ENCODE measurements at regions not wholly inside any gene's neighbourhood (a gene's known extent, or its start where the extent isn't known, plus 50 kb on each side); places are given as distances from the start of the nearest gene placed in this dataset.

GRCh38 chr12:127271776-127272175 lies 995.2 kb upstream of the TMEM132C start:
- Histone ChIP-seq H3K27ac (no peak overlapping the region), H2AFZ (no peak overlapping the region), H4K20me1 (ENCODE audit: insufficient read depth) (no peaks in the 10 kb centered on the region), H3K4me2 (no peak overlapping the region), H3K27me3 (ENCODE audit: insufficient read depth, low read depth) (peaks cover 8% of the 10 kb centered on the region; the same call in 1 of the 2 replicates), H3K36me3 (ENCODE audit: low read depth) (no peaks in the 10 kb centered on the region), H3F3A (ENCODE audit: insufficient read depth, low read depth) (no peaks in the 10 kb centered on the region), H3K79me2 (ENCODE audit: low read depth) (no peaks in the 10 kb centered on the region), H3K4me1 (replicated peaks; ENCODE audit: insufficient read depth) (no peaks in the 10 kb centered on the region), H3K4me3 (no peak overlapping the region), H3K9me3 (ENCODE audit: insufficient read depth, low read depth) (no peaks in the 10 kb centered on the region), H3K9me2 (ENCODE audit: insufficient read depth) (no peaks in the 10 kb centered on the region)
- POLR2A ChIA-PET (ENCODE audit: unreplicated experiment) = no interaction called here
- BruUV-seq (replicated peaks) = no TSS peak
- intact Hi-C loops (cut with micrococcal nuclease; ENCODE audit: unreplicated experiment) = no loop called here
- CTCF ChIA-PET = no interaction called here
- DNase-seq = no peak
- TF ChIP-seq, protein P1, sequence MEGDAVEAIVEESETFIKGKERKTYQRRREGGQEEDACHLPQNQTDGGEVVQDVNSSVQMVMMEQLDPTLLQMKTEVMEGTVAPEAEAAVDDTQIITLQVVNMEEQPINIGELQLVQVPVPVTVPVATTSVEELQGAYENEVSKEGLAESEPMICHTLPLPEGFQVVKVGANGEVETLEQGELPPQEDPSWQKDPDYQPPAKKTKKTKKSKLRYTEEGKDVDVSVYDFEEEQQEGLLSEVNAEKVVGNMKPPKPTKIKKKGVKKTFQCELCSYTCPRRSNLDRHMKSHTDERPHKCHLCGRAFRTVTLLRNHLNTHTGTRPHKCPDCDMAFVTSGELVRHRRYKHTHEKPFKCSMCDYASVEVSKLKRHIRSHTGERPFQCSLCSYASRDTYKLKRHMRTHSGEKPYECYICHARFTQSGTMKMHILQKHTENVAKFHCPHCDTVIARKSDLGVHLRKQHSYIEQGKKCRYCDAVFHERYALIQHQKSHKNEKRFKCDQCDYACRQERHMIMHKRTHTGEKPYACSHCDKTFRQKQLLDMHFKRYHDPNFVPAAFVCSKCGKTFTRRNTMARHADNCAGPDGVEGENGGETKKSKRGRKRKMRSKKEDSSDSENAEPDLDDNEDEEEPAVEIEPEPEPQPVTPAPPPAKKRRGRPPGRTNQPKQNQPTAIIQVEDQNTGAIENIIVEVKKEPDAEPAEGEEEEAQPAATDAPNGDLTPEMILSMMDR (conservative IDR thresholded peaks at IDR 0.05) = no peak
- no peak for TF ChIP-seq EZH2 (IDR thresholded peaks at IDR 0.05; ENCODE audit: low read depth)

DNA sequence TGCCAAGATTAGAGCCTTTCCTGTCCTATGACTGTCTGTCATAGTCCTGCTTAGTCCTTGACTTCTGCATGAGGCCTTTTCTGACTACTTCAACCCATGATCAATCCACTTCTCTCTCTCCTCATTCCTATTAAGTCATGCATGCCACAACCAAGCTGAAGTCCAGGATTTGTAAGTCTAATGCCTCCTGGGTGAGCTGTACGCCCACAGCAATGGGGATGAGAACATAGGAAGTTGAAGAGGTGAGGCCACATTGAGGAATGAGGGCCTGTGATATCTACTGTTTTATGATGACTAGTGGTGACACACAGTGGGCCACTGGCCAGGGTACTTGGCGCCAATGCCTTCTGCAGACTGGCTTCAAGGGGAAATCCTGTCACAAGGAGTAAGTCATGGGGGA lies 994.1 kb upstream of the TMEM132C start:
- no TSS peak for BruUV-seq (replicated peaks)
- DNase-seq = no peak
- H3K9me2 ChIP-seq (ENCODE audit: insufficient read depth) = no peaks in the 10 kb centered on the region
- ChIA-PET POLR2A (ENCODE audit: unreplicated experiment) (no interaction called here), CTCF (no interaction called here)
- H3K9me3 ChIP-seq (ENCODE audit: insufficient read depth, low read depth) = no peaks in the 10 kb centered on the region
- no peaks in the 10 kb centered on the region for H3F3A ChIP-seq (ENCODE audit: insufficient read depth, low read depth)
- no peak for TF ChIP-seq EZH2 (IDR thresholded peaks at IDR 0.05; ENCODE audit: low read depth)
- TF ChIP-seq, protein P1 (conservative IDR thresholded peaks at IDR 0.05) = no peak
- no peak overlapping the region for H3K4me3 ChIP-seq
- no peak overlapping the region for H2AFZ ChIP-seq
- H3K79me2 ChIP-seq (ENCODE audit: low read depth) = no peaks in the 10 kb centered on the region
- no peaks in the 10 kb centered on the region for H4K20me1 ChIP-seq (ENCODE audit: insufficient read depth)
- H3K36me3 ChIP-seq (ENCODE audit: low read depth) = no peaks in the 10 kb centered on the region
- peaks cover 8% of the 10 kb centered on the region; the same call in 1 of the 2 replicates for H3K27me3 ChIP-seq (ENCODE audit: insufficient read depth, low read depth)
- intact Hi-C loops (cut with micrococcal nuclease; ENCODE audit: unreplicated experiment) = no loop called here
- no peaks in the 10 kb centered on the region for H3K4me1 ChIP-seq (replicated peaks; ENCODE audit: insufficient read depth)
- no peak overlapping the region for H3K4me2 ChIP-seq
- no peak overlapping the region for H3K27ac ChIP-seq

GRCh38 chr12:127273626-127274025 lies 993.3 kb upstream of the TMEM132C start:
- BruUV-seq (replicated peaks) = no TSS peak
- Histone ChIP-seq H3K79me2 (ENCODE audit: low read depth) (no peaks in the 10 kb centered on the region), H4K20me1 (ENCODE audit: insufficient read depth) (no peaks in the 10 kb centered on the region), H3K4me3 (no peak overlapping the region), H3K9me3 (ENCODE audit: insufficient read depth, low read depth) (no peaks in the 10 kb centered on the region), H3F3A (ENCODE audit: insufficient read depth, low read depth) (no peaks in the 10 kb centered on the region), H3K4me1 (replicated peaks; ENCODE audit: insufficient read depth) (no peaks in the 10 kb centered on the region), H3K9me2 (ENCODE audit: insufficient read depth) (no peaks in the 10 kb centered on the region), H3K27me3 (ENCODE audit: insufficient read depth, low read depth) (peaks cover under 1% of the 10 kb centered on the region; the same call in 1 of the 2 replicates), H3K36me3 (ENCODE audit: low read depth) (no peaks in the 10 kb centered on the region), H3K27ac (no peak overlapping the region), H2AFZ (no peak overlapping the region), H3K4me2 (no peak overlapping the region)
- CTCF ChIA-PET = no interaction called here
- DNase-seq = no peak
- POLR2A ChIA-PET (ENCODE audit: unreplicated experiment) = no interaction called here
- intact Hi-C loops (cut with micrococcal nuclease; ENCODE audit: unreplicated experiment) = no loop called here
- TF ChIP-seq, protein P1 (conservative IDR thresholded peaks at IDR 0.05) = no peak
- TF ChIP-seq EZH2 (IDR thresholded peaks at IDR 0.05; ENCODE audit: low read depth) = no peak
